ENCODE measurements at regions not wholly inside any gene's neighbourhood (a gene's known extent, or its start where the extent isn't known, plus 50 kb on each side); places are given as distances from the start of the nearest gene placed in this dataset.
"Not testable (repeated sequence)": the region's sequence is repeated elsewhere in the genome, so short reads cannot be mapped to it uniquely, and the experiment has no call there.

DNA sequence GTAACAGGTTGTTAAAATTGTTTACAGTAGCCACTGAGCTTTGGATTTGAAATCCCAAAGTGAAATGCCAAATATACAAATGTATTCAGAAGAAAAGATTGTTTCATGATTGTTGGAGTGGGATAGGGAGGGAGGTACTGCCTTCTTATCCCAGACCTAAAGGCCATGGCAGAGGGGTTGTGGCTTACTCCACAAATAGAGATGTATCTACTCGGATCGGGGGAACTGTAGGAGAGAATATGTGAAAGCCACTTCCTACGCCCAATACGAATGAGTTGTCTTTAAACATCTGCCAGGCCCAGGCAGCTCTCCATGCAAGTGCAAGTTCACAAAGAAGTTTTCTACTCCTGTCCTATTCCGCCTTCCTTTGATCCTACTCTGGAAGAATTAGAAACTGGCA, 150.2 kb upstream of the PRSS12 start:
- TF ChIP-seq, protein P1, sequence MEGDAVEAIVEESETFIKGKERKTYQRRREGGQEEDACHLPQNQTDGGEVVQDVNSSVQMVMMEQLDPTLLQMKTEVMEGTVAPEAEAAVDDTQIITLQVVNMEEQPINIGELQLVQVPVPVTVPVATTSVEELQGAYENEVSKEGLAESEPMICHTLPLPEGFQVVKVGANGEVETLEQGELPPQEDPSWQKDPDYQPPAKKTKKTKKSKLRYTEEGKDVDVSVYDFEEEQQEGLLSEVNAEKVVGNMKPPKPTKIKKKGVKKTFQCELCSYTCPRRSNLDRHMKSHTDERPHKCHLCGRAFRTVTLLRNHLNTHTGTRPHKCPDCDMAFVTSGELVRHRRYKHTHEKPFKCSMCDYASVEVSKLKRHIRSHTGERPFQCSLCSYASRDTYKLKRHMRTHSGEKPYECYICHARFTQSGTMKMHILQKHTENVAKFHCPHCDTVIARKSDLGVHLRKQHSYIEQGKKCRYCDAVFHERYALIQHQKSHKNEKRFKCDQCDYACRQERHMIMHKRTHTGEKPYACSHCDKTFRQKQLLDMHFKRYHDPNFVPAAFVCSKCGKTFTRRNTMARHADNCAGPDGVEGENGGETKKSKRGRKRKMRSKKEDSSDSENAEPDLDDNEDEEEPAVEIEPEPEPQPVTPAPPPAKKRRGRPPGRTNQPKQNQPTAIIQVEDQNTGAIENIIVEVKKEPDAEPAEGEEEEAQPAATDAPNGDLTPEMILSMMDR (conservative IDR thresholded peaks at IDR 0.05; ENCODE audit: low read depth in 2 of 2): not testable (repeated sequence)
- not testable (repeated sequence) for TF ChIP-seq POLR2AphosphoS5 (IDR thresholded peaks at IDR 0.05; ENCODE audit: low read depth); EZH2 (IDR thresholded peaks at IDR 0.05; ENCODE audit: low read depth, unreplicated experiment); CREB1 (CRISPR knock-in tag; IDR thresholded peaks at IDR 0.05; ENCODE audit: low read depth); NANOG (IDR thresholded peaks at IDR 0.05; ENCODE audit: borderline replicate concordance); EZH2phosphoT487 (IDR thresholded peaks at IDR 0.05; ENCODE audit: unreplicated experiment); JUNB (IDR thresholded peaks at IDR 0.05; ENCODE audit: unreplicated experiment); REST (IDR thresholded peaks at IDR 0.05; ENCODE audit: unreplicated experiment); ZNF114 (CRISPR knock-in tag; IDR thresholded peaks at IDR 0.05); STAT1 (IDR thresholded peaks at IDR 0.05; ENCODE audit: unreplicated experiment); ZNF331 (CRISPR knock-in tag; IDR thresholded peaks at IDR 0.05; ENCODE audit: low read depth)
- TF ChIP-seq, protein P2, sequence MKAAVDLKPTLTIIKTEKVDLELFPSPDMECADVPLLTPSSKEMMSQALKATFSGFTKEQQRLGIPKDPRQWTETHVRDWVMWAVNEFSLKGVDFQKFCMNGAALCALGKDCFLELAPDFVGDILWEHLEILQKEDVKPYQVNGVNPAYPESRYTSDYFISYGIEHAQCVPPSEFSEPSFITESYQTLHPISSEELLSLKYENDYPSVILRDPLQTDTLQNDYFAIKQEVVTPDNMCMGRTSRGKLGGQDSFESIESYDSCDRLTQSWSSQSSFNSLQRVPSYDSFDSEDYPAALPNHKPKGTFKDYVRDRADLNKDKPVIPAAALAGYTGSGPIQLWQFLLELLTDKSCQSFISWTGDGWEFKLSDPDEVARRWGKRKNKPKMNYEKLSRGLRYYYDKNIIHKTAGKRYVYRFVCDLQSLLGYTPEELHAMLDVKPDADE (IDR thresholded peaks at IDR 0.05): not testable (repeated sequence)
- TF ChIP-seq, protein P3, sequence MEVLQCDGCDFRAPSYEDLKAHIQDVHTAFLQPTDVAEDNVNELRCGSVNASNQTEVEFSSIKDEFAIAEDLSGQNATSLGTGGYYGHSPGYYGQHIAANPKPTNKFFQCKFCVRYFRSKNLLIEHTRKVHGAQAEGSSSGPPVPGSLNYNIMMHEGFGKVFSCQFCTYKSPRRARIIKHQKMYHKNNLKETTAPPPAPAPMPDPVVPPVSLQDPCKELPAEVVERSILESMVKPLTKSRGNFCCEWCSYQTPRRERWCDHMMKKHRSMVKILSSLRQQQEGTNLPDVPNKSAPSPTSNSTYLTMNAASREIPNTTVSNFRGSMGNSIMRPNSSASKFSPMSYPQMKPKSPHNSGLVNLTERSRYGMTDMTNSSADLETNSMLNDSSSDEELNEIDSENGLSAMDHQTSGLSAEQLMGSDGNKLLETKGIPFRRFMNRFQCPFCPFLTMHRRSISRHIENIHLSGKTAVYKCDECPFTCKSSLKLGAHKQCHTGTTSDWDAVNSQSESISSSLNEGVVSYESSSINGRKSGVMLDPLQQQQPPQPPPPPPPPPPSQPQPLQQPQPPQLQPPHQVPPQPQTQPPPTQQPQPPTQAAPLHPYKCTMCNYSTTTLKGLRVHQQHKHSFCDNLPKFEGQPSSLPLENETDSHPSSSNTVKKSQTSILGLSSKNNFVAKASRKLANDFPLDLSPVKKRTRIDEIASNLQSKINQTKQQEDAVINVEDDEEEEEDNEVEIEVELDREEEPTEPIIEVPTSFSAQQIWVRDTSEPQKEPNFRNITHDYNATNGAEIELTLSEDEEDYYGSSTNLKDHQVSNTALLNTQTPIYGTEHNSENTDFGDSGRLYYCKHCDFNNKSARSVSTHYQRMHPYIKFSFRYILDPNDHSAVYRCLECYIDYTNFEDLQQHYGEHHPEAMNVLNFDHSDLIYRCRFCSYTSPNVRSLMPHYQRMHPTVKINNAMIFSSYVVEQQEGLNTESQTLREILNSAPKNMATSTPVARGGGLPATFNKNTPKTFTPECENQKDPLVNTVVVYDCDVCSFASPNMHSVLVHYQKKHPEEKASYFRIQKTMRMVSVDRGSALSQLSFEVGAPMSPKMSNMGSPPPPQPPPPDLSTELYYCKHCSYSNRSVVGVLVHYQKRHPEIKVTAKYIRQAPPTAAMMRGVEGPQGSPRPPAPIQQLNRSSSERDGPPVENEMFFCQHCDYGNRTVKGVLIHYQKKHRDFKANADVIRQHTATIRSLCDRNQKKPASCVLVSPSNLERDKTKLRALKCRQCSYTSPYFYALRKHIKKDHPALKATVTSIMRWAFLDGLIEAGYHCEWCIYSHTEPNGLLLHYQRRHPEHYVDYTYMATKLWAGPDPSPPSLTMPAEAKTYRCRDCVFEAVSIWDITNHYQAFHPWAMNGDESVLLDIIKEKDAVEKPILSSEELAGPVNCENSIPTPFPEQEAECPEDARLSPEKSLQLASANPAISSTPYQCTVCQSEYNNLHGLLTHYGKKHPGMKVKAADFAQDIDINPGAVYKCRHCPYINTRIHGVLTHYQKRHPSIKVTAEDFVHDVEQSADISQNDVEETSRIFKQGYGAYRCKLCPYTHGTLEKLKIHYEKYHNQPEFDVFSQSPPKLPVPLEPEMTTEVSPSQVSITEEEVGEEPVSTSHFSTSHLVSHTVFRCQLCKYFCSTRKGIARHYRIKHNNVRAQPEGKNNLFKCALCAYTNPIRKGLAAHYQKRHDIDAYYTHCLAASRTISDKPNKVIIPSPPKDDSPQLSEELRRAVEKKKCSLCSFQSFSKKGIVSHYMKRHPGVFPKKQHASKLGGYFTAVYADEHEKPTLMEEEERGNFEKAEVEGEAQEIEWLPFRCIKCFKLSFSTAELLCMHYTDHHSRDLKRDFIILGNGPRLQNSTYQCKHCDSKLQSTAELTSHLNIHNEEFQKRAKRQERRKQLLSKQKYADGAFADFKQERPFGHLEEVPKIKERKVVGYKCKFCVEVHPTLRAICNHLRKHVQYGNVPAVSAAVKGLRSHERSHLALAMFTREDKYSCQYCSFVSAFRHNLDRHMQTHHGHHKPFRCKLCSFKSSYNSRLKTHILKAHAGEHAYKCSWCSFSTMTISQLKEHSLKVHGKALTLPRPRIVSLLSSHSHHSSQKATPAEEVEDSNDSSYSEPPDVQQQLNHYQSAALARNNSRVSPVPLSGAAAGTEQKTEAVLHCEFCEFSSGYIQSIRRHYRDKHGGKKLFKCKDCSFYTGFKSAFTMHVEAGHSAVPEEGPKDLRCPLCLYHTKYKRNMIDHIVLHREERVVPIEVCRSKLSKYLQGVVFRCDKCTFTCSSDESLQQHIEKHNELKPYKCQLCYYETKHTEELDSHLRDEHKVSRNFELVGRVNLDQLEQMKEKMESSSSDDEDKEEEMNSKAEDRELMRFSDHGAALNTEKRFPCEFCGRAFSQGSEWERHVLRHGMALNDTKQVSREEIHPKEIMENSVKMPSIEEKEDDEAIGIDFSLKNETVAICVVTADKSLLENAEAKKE (CRISPR knock-in tag; IDR thresholded peaks at IDR 0.05): not testable (repeated sequence)

All from GM23338 (cell line).